GM12872 (cell line): ENCODE measurements at regions not wholly inside any gene's neighbourhood (a gene's known extent, or its start where the extent isn't known, plus 50 kb on each side); places are given as distances from the start of the nearest gene placed in this dataset.

Source experiments
- CTCF ChIP-seq: IDR thresholded peaks from 3 replicates; pipeline ENCODE4 v1.5.1; 2011; ENCODE audit warnings: low read depth, mild to moderate bottlenecking, low read length, moderate library complexity; ENCODE audit not compliant: insufficient read depth

GRCh38 chr6:66057034-66057433 is 350.0 kb upstream of the EYS start:
- no peak for TF ChIP-seq CTCF

- TF ChIP-seq CTCF: no peak
Observed at GRCh38 chr6:66054967-66055366, 347.9 kb upstream of the EYS start.

- no peak for TF ChIP-seq CTCF
Observed at GRCh38 chr6:66051812-66052211, 344.8 kb upstream of the EYS start.

- TF ChIP-seq CTCF: no peak
Observed at GRCh38 chr6:66048684-66049474, 341.9 kb upstream of the EYS start.

GRCh38 chr6:66032626-66033025 is 325.6 kb upstream of the EYS start:
- no peak for TF ChIP-seq CTCF

- TF ChIP-seq CTCF: no peak
Observed at GRCh38 chr6:66029391-66029790, 322.4 kb upstream of the EYS start.

- no peak for TF ChIP-seq CTCF
Observed at GRCh38 chr6:65999288-65999791, 292.3 kb upstream of the EYS start.
